ENCODE measurements at regions not wholly inside any gene's neighbourhood (a gene's known extent, or its start where the extent isn't known, plus 50 kb on each side); places are given as distances from the start of the nearest gene placed in this dataset.

DNA sequence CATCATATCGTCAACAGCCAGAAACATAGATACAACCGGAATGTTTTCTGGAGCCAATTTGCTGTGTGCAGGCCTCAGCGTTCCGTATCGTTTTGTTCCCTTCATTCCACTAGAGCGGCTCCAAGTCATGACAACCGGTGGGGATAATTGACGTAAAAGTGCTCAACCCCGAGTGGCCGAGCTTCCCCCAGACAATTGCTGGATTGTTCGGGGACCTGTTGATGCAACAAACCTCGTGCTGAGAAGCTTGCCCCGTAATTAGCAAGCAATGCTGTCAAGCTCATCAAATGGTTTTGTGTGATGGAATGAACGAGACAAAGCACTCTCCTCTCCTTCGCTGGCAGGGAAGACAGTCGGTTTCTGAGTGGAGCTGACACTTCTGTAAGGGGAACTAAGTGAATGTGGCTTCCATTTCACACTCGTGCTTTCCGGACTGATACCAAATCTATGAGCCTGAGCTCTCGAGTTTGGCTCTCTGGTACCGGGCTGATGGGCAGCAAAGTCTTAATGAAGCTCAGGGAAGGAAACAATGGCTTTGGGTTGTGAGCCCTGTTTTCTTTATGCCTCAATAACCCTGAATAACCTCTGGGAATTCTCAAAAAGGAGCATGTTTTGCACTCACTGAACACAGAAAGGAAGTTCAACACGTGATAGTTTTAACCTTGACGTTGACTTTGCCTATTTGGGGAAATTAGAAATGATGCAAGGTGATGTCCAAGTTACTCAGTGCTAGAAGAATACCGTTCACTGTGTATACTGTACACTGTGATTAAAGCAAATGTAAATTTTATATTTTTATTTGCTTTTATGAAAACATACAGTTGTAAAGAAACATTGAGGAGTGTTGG is 220.5 kb downstream of the BAMBI start:
- intact Hi-C loops (cut with micrococcal nuclease; ENCODE audit: unreplicated experiment) (no loop called here), in situ Hi-C loops (cut with HindIII; ENCODE audit: low pct_unique_long_range_greater_than_20kb, low sequenced_read_pairs) (no loop called here)
- POLR2A ChIA-PET, result interaction anchor here (0.6 kb wide), 1 partner anchor 350 kb away, joined by 4 read pairs; no protein-coding TSS in a partner anchor
- Histone ChIP-seq H3K4me1 (ENCODE audit: control insufficient read depth, insufficient read depth, low read length) (no peaks in the 10 kb centered on the region), H3K9me3 (ENCODE audit: control insufficient read depth, insufficient read depth, low read depth, low read length) (no peaks in the 10 kb centered on the region), H3K27ac (ENCODE audit: low read length) (no peak overlapping the region), H3K4me3 (ENCODE audit: low read depth in 2 of 2, low read length in 2 of 2) (no peak overlapping the region), H3K36me3 (ENCODE audit: control insufficient read depth, insufficient read depth, low read length) (no peaks in the 10 kb centered on the region), H3K27me3 (ENCODE audit: control insufficient read depth, insufficient read depth, low read length) (no peaks in the 10 kb centered on the region)
- ATAC-seq (no peak), DNase-seq (ENCODE audit: low read depth, low spot score) (no peak)
- no TSS peak for BruUV-seq (replicated peaks)
- TF ChIP-seq POLR2AphosphoS5 (IDR thresholded peaks at IDR 0.05; ENCODE audit: low read depth, low read length), result no peak
- no peak for TF ChIP-seq TCF7L2 (IDR thresholded peaks at IDR 0.05; ENCODE audit: low read depth, low read length)
- TF ChIP-seq, protein P1, sequence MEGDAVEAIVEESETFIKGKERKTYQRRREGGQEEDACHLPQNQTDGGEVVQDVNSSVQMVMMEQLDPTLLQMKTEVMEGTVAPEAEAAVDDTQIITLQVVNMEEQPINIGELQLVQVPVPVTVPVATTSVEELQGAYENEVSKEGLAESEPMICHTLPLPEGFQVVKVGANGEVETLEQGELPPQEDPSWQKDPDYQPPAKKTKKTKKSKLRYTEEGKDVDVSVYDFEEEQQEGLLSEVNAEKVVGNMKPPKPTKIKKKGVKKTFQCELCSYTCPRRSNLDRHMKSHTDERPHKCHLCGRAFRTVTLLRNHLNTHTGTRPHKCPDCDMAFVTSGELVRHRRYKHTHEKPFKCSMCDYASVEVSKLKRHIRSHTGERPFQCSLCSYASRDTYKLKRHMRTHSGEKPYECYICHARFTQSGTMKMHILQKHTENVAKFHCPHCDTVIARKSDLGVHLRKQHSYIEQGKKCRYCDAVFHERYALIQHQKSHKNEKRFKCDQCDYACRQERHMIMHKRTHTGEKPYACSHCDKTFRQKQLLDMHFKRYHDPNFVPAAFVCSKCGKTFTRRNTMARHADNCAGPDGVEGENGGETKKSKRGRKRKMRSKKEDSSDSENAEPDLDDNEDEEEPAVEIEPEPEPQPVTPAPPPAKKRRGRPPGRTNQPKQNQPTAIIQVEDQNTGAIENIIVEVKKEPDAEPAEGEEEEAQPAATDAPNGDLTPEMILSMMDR (IDR thresholded peaks at IDR 0.05), result no peak
- no peak for TF ChIP-seq SIN3A (IDR thresholded peaks at IDR 0.05; ENCODE audit: borderline replicate concordance, insufficient read depth, low read depth, low read length)
- TF ChIP-seq, protein P2, sequence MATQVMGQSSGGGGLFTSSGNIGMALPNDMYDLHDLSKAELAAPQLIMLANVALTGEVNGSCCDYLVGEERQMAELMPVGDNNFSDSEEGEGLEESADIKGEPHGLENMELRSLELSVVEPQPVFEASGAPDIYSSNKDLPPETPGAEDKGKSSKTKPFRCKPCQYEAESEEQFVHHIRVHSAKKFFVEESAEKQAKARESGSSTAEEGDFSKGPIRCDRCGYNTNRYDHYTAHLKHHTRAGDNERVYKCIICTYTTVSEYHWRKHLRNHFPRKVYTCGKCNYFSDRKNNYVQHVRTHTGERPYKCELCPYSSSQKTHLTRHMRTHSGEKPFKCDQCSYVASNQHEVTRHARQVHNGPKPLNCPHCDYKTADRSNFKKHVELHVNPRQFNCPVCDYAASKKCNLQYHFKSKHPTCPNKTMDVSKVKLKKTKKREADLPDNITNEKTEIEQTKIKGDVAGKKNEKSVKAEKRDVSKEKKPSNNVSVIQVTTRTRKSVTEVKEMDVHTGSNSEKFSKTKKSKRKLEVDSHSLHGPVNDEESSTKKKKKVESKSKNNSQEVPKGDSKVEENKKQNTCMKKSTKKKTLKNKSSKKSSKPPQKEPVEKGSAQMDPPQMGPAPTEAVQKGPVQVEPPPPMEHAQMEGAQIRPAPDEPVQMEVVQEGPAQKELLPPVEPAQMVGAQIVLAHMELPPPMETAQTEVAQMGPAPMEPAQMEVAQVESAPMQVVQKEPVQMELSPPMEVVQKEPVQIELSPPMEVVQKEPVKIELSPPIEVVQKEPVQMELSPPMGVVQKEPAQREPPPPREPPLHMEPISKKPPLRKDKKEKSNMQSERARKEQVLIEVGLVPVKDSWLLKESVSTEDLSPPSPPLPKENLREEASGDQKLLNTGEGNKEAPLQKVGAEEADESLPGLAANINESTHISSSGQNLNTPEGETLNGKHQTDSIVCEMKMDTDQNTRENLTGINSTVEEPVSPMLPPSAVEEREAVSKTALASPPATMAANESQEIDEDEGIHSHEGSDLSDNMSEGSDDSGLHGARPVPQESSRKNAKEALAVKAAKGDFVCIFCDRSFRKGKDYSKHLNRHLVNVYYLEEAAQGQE (IDR thresholded peaks at IDR 0.05; ENCODE audit: insufficient read depth in 1 of 2, low read depth in 2 of 2, low read length in 1 of 2), result no peak
- CTCF ChIA-PET, result no interaction called here

DNA sequence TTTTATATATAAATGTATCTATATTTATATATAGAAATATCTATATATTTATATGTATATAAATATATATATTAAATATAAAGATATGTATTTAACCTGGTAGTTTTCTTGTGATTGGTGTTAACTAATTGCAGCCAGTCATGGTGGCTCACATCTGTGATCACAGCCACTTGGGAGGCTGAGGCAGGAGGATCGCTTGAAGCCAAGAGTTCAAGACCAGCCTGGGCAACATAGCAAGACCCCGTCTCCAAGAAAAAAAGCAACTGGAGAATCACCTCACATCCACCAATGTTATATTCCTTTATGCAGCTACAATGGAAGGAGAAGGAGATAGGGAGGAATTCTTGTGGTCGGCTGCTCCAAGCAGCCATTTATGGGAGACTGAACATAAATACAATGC is 224.9 kb downstream of the BAMBI start:
- no peaks in the 10 kb centered on the region for H3K9me3 ChIP-seq (ENCODE audit: control insufficient read depth, insufficient read depth, low read depth, low read length)
- ATAC-seq, result no peak
- TF ChIP-seq, protein P2 (IDR thresholded peaks at IDR 0.05; ENCODE audit: insufficient read depth in 1 of 2, low read depth in 2 of 2, low read length in 1 of 2), result no peak
- TF ChIP-seq, protein P1 (IDR thresholded peaks at IDR 0.05), result no peak
- no peak for TF ChIP-seq POLR2AphosphoS5 (IDR thresholded peaks at IDR 0.05; ENCODE audit: low read depth, low read length)
- TF ChIP-seq SIN3A (IDR thresholded peaks at IDR 0.05; ENCODE audit: borderline replicate concordance, insufficient read depth, low read depth, low read length), result no peak
- no peak for TF ChIP-seq TCF7L2 (IDR thresholded peaks at IDR 0.05; ENCODE audit: low read depth, low read length)
- H3K4me3 ChIP-seq (ENCODE audit: low read depth in 2 of 2, low read length in 2 of 2), result no peak overlapping the region
- H3K27me3 ChIP-seq (ENCODE audit: control insufficient read depth, insufficient read depth, low read length), result no peaks in the 10 kb centered on the region
- DNase-seq (ENCODE audit: low read depth, low spot score), result no peak
- no peaks in the 10 kb centered on the region for H3K4me1 ChIP-seq (ENCODE audit: control insufficient read depth, insufficient read depth, low read length)
- in situ Hi-C loops (cut with HindIII; ENCODE audit: low pct_unique_long_range_greater_than_20kb, low sequenced_read_pairs), result no loop called here
- intact Hi-C loops (cut with micrococcal nuclease; ENCODE audit: unreplicated experiment), result no loop called here
- BruUV-seq (replicated peaks), result no TSS peak
- no peaks in the 10 kb centered on the region for H3K36me3 ChIP-seq (ENCODE audit: control insufficient read depth, insufficient read depth, low read length)
- CTCF ChIA-PET, result no interaction called here
- no peak overlapping the region for H3K27ac ChIP-seq (ENCODE audit: low read length)
- POLR2A ChIA-PET, result no interaction called here

Data from Panc1 (cell line).